GM13977 (cell line): ENCODE measurements at regions not wholly inside any gene's neighbourhood (a gene's known extent, or its start where the extent isn't known, plus 50 kb on each side); places are given as distances from the start of the nearest gene placed in this dataset.

Experiments used
- DNase-seq: peaks from one replicate; pipeline ENCODE4 v3.0.0; 2012; ENCODE audit warnings: low spot score
- in situ Hi-C: fragments of 300-500 bp; cut with MboI; formaldehyde crosslinking; loops from one replicate; pipeline ENCODE4 v1.12.0; 2022; ENCODE audit warnings: low sequenced_read_pairs, low pct_unique_long_range_greater_than_20kb, mixed read lengths, inconsistent platforms; ENCODE audit not compliant: unreplicated experiment
- TF ChIP-seq, protein P1 (sequence below): IDR thresholded peaks from 2 replicates; pipeline ENCODE4 v1.5.1; 2012; ENCODE audit warnings: mild to moderate bottlenecking, control low read depth; ENCODE audit not compliant: insufficient read depth; ENCODE audit errors: extremely low read depth, missing control alignments

DNA sequence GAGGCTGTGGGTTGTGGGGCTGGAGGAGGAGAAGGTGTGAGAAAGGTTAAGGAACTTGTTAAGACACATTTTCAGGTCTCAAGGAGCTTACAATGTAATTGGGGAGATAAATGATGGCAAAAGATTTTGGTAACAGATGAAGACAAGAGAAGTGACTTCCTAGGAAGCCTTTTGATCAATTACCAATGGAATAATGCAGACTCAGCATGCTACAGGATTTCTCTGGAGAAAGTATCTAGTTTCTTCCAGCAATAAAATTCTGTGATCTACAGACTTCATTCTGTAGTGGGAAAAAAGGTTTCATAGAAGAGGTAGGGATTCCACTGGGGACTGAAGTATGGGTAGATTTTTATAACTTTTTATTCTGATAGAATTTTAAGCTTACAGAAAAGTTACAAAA, 184.2 kb upstream of the RHOBTB1 start:
- DNase-seq: no peak
- in situ Hi-C loops: no loop called here
- TF ChIP-seq, protein P1, sequence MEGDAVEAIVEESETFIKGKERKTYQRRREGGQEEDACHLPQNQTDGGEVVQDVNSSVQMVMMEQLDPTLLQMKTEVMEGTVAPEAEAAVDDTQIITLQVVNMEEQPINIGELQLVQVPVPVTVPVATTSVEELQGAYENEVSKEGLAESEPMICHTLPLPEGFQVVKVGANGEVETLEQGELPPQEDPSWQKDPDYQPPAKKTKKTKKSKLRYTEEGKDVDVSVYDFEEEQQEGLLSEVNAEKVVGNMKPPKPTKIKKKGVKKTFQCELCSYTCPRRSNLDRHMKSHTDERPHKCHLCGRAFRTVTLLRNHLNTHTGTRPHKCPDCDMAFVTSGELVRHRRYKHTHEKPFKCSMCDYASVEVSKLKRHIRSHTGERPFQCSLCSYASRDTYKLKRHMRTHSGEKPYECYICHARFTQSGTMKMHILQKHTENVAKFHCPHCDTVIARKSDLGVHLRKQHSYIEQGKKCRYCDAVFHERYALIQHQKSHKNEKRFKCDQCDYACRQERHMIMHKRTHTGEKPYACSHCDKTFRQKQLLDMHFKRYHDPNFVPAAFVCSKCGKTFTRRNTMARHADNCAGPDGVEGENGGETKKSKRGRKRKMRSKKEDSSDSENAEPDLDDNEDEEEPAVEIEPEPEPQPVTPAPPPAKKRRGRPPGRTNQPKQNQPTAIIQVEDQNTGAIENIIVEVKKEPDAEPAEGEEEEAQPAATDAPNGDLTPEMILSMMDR: no peak

DNA sequence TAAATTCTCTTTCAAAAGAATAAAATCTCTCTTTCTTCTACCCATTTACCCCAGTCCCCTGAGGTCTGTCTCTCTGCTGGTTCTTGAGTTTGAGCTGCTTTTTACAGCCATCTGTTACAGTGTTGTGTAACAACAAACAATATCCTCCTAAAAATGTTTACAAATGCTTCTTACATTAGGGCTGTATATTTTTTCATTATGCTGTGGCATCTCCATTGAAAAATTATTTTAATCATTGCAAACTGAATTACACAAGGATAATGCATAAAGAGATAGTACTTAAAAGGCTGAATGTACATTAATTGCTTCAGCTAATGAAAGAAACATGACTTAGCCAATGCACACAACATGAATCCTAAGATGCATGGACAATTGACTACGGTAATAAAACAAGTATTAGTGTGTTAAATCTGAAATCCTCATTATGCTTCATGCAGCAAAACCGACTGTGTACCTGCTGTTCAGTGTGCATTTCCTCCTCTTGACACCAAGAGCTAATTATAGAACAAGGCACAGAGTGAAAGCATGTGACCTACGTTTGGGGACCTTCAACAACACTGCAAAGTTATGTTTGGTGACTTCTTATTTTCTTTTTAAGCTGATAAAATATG, 181.7 kb upstream of the RHOBTB1 start:
- in situ Hi-C loops: no loop called here
- TF ChIP-seq, protein P1: no peak
- DNase-seq: no peak

DNA sequence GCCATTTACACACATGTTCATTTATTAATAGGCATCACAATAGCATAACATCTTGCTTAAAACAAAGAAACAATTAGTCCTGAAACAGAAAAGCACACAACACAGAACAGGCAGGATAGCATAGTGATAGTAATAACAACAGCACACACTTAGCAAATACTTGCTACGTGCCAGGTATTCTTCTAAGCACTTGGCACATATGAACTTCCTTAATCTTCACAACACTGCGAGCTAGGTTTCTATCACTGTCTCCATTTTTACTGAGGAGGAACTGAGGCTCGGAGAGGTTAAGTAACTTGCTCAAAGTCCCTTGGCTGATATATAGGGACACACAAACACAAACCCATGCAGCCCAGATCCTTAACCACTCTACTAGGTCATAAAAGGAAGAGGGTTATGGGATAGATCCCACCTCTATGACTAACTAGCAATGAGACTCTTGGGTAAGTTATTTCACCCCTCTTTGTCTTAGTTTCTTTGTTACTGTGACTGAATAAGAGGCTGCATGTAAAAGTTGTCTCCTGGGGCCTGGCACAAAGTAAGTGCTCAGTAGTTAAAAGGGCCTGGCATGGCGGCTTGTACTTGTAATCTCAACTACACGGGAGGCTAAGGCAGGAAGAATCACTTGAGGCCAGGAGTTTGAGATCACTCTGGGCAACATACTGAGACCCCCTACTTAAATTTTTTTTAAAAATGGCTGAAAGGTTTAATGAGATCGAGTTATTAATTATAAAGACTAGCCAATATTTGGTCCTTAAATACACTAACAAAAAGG, 181.0 kb upstream of the RHOBTB1 start:
- in situ Hi-C loops: no loop called here
- DNase-seq: no peak
- TF ChIP-seq, protein P1: no peak

DNA sequence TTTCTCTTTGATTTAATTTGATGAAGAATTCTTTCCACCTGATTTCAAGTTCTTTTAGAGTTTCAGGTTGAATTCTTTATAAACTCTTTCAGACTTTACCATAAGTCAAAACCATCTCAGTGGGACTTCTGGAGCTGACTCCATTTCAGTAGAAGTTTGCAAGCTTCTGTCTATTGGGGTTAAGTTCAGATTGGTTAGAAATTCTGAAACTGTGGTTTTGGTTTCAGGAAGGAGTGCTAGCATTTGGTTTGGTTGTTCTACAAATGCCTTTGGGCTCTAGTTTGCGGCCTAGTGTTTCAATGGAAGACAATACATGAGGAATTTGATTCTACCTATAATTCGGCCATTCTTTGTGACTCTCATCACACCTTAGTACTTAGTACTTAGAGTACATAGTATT, 176.8 kb upstream of the RHOBTB1 start:
- TF ChIP-seq, protein P1: no peak
- in situ Hi-C loops: no loop called here
- no peak for DNase-seq

DNA sequence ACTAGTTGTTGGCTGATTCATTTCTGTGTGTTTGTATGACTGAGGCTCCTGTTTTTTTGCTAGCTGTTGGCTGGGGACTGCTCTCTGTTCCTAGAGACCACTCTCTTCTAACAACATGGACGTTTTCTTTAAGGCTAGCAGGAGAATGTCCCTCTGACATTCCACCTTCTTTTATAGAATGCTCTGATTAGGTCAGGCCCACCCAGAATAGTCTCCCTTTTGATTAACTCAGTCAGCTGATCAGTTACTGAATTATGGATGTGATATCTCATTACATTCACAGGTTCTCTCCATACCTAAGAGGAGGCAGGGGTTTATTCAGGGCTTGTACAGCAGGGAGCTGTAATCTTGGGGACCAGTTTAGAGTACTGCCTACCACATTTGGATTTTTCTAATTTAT, 175.6 kb upstream of the RHOBTB1 start:
- TF ChIP-seq, protein P1: no peak
- in situ Hi-C loops: no loop called here
- DNase-seq: no peak

DNA sequence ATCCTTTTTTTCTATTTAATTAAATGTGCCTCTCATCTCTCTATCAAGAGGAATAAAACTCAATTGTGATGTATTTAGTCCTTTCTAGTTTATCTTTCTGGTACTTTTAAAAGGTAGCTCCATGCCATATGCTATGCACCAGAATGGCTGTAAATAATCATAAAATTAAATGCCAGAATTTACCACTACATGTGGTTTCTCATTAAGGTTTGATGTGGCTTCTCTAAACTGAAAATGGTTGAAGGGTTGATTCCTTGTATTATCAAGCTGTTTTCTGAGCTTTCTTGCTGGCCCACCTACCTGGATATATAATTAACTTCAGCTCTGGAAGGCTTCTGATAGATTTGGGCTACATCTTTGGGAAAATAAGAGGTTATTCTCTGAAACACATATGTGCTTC, 171.9 kb upstream of the RHOBTB1 start:
- no peak for DNase-seq
- TF ChIP-seq, protein P1: no peak
- in situ Hi-C loops: no loop called here
